KOPT-K1 (cell line): ENCODE measurements at regions not wholly inside any gene's neighbourhood (a gene's known extent, or its start where the extent isn't known, plus 50 kb on each side); places are given as distances from the start of the nearest gene placed in this dataset.

ENCODE experiments used
- H3K27ac ChIP-seq: fragments of 200-600 bp; sonication (generic); 2 replicates; pipeline ENCODE4 v1.5.1; 2016; ENCODE audit warnings: antibody characterized with exemption, mild to moderate bottlenecking, low read depth, low read length; ENCODE audit not compliant: poor library complexity, severe bottlenecking
- H3K36me3 ChIP-seq: fragments of 200-600 bp; sonication (generic); 2 replicates; pipeline ENCODE4 v1.5.1; 2017; ENCODE audit warnings: antibody characterized with exemption, mild to moderate bottlenecking, low read length, moderate library complexity; ENCODE audit not compliant: insufficient read depth
- H3K9me3 ChIP-seq: fragments of 200-600 bp; sonication (generic); 2 replicates; pipeline ENCODE4 v1.5.1; 2017; ENCODE audit warnings: antibody characterized with exemption, low read length, mild to moderate bottlenecking; ENCODE audit not compliant: insufficient read depth, poor library complexity, severe bottlenecking

- Histone ChIP-seq H3K36me3 (no peaks in the 10 kb centered on the region), H3K27ac (no peak overlapping the region), H3K9me3 (no peaks in the 10 kb centered on the region)
These were observed 643.8 kb downstream of the SORCS1 start for GRCh38 chr10:106520698-106521097.

- Histone ChIP-seq H3K36me3 (no peaks in the 10 kb centered on the region), H3K27ac (no peak overlapping the region), H3K9me3 (no peaks in the 10 kb centered on the region)
These were observed 645.0 kb downstream of the SORCS1 start for GRCh38 chr10:106519376-106520030.

- H3K9me3 ChIP-seq: no peaks in the 10 kb centered on the region
- no peaks in the 10 kb centered on the region for H3K36me3 ChIP-seq
- no peak overlapping the region for H3K27ac ChIP-seq
These were observed 649.2 kb downstream of the SORCS1 start for GRCh38 chr10:106515206-106515790.

- Histone ChIP-seq H3K9me3 (no peaks in the 10 kb centered on the region), H3K27ac (no peak overlapping the region), H3K36me3 (no peaks in the 10 kb centered on the region)
These were observed 651.1 kb downstream of the SORCS1 start for GRCh38 chr10:106513352-106513771.

- Histone ChIP-seq H3K27ac (no peak overlapping the region), H3K9me3 (no peaks in the 10 kb centered on the region), H3K36me3 (no peaks in the 10 kb centered on the region)
These were observed 652.6 kb downstream of the SORCS1 start for GRCh38 chr10:106511917-106512316.

GRCh38 chr10:106508950-106509349, 655.6 kb downstream of the SORCS1 start:
- Histone ChIP-seq H3K9me3 (no peaks in the 10 kb centered on the region), H3K27ac (no peak overlapping the region), H3K36me3 (no peaks in the 10 kb centered on the region)

- Histone ChIP-seq H3K27ac (no peak overlapping the region), H3K9me3 (no peaks in the 10 kb centered on the region)
These were observed 657.8 kb downstream of the SORCS1 start for GRCh38 chr10:106506526-106507283.

GRCh38 chr10:106504536-106504935, 660.0 kb downstream of the SORCS1 start:
- Histone ChIP-seq H3K27ac (no peak overlapping the region), H3K9me3 (no peaks in the 10 kb centered on the region), H3K36me3 (no peaks in the 10 kb centered on the region)

More at GRCh38 chr10:106506526-106507283, 657.8 kb downstream of the SORCS1 start:
- no peaks in the 10 kb centered on the region for H3K36me3 ChIP-seq

GRCh38 chr10:106502641-106503040, 661.9 kb downstream of the SORCS1 start:
- H3K9me3 ChIP-seq: no peaks in the 10 kb centered on the region
- H3K27ac ChIP-seq: no peak overlapping the region
- H3K36me3 ChIP-seq: no peaks in the 10 kb centered on the region

- no peak overlapping the region for H3K27ac ChIP-seq
- no peaks in the 10 kb centered on the region for H3K9me3 ChIP-seq
- H3K36me3 ChIP-seq: no peaks in the 10 kb centered on the region
These were observed 663.5 kb downstream of the SORCS1 start for GRCh38 chr10:106500925-106501525.

- Histone ChIP-seq H3K36me3 (no peaks in the 10 kb centered on the region), H3K27ac (no peak overlapping the region), H3K9me3 (no peaks in the 10 kb centered on the region)
These were observed 664.2 kb downstream of the SORCS1 start for GRCh38 chr10:106500041-106500924.

- H3K36me3 ChIP-seq: no peaks in the 10 kb centered on the region
- H3K9me3 ChIP-seq: no peaks in the 10 kb centered on the region
- no peak overlapping the region for H3K27ac ChIP-seq
These were observed 665.1 kb downstream of the SORCS1 start for GRCh38 chr10:106499448-106499847.

GRCh38 chr10:106498675-106499074, 665.8 kb downstream of the SORCS1 start:
- Histone ChIP-seq H3K27ac (no peak overlapping the region), H3K36me3 (no peaks in the 10 kb centered on the region), H3K9me3 (no peaks in the 10 kb centered on the region)

GRCh38 chr10:106495931-106496330, 668.6 kb downstream of the SORCS1 start:
- no peaks in the 10 kb centered on the region for H3K36me3 ChIP-seq
- no peaks in the 10 kb centered on the region for H3K9me3 ChIP-seq
- no peak overlapping the region for H3K27ac ChIP-seq
